Liver (tissue), 3 donors: ENCODE measurements at regions not wholly inside any gene's neighbourhood (a gene's known extent, or its start where the extent isn't known, plus 50 kb on each side); places are given as distances from the start of the nearest gene placed in this dataset.
A peak's percentile ranks its signal among the peaks of the same experiment; 100 is the strongest.

Source experiments
- ATF3 ChIP-seq: IDR thresholded peaks from 2 replicates; pipeline ENCODE4 v1.6.1; 2016; ENCODE audit warnings: antibody characterized with exemption
- CTCF ChIP-seq: fragments of 150-350 bp; IDR thresholded peaks from 2 replicates; pipeline ENCODE4 v1.5.1; 2017; ENCODE audit warnings: improper control_type of control experiment, low read depth, low read length; ENCODE audit not compliant: missing input control
- FOXA1 ChIP-seq: IDR thresholded peaks from 2 replicates; pipeline ENCODE4 v1.6.1; 2016; ENCODE audit warnings: antibody characterized with exemption
- HNF4A ChIP-seq, 2 donors: conservative IDR thresholded peaks; 2 replicates each; pipeline ENCODE4 v1.6.1; 2016; ENCODE audit warnings: antibody characterized with exemption in 2 of 2, mild to moderate bottlenecking in 2 of 2
- JUND ChIP-seq, 2 donors: IDR thresholded peaks; 2 replicates each; pipeline ENCODE4 v1.6.1; 2016; ENCODE audit warnings: antibody characterized with exemption in 2 of 2
- NR2F2 ChIP-seq: IDR thresholded peaks from 2 replicates; pipeline ENCODE4 v1.6.1; 2016; ENCODE audit warnings: antibody characterized with exemption
- SP1 ChIP-seq: IDR thresholded peaks from 2 replicates; pipeline ENCODE4 v1.6.1; 2018; ENCODE audit warnings: antibody characterized with exemption, mild to moderate bottlenecking
- ZBTB33 ChIP-seq: IDR thresholded peaks from 2 replicates; pipeline ENCODE4 v1.6.1; 2016; ENCODE audit warnings: antibody characterized with exemption
- donor health status: healthy.
- donor health status: healthy.

GRCh38 chr4:69044247-69044646, 52.0 kb upstream of the UGT2B7 start:
- TF ChIP-seq CTCF = no peak
- TF ChIP-seq NR2F2 = no peak
- no peak for TF ChIP-seq JUND (IDR thresholded peaks at IDR 0.05)
- TF ChIP-seq SP1 = no peak
- TF ChIP-seq ATF3 = no peak
- TF ChIP-seq HNF4A (conservative IDR thresholded peaks at IDR 0.05) = peak in 1 of 2 donors; percentile 15
- TF ChIP-seq FOXA1 = no peak
- TF ChIP-seq ZBTB33 = no peak
